ENCODE measurements at regions not wholly inside any gene's neighbourhood (a gene's known extent, or its start where the extent isn't known, plus 50 kb on each side); places are given as distances from the start of the nearest gene placed in this dataset.

DNA sequence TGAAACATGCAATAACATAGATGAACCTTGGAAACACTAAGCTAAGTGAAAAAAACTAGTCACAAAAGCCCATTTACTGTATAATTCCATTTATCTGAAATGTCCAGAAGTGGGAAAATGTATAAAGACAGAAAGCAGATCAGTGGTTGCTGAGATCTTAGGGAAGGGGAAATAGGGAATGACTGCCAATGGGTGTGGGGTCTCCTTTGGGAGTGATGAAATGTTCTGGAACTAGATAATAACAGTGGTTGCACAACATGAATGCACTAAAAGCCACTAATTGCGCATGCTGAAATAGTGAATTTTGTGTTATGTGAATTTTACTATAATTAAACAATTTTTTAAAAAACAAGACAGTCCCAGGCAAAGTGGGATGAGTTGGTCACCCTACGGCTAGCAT is 472.8 kb downstream of the CCDC171 start:
- no peak for DNase-seq

DNA sequence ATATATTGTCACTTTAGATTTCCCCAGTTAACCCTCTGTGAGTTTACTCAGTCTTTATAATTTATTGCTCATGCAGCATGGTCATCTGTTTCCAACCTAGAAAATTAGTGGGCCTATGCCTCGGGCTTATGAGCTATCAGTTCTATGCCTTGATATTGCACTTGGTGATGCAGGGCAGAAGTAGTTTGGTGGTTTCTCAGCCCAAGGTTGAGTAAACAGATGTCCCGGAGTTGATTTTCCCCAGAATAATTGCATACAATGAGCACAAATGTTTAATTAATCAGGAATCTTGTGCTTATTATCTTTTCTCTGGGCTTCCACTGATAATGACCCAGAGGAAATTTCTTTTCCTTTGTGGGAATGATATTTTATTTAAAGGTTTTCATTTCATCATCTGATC is 474.0 kb downstream of the CCDC171 start:
- DNase-seq, result no peak

DNA sequence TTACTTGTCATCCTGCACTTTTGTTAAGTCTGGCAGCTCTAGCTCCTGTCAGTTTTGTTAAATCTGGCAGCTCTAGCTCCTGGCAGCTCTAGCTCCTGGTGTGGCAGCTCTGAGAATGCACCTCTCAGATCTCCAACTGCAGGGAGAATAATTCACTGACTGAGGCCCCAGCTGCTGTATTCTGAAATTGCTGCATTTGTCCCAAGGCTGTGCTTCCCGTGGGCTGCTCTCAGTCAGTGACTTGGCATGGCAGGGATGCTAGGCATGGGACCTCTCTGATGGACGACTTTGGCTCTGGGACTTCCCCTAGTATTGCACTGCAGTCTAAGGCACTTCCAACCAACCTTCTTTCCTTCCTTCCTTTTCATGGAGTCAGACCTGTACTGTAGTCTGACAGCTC is 475.7 kb downstream of the CCDC171 start:
- no peak for DNase-seq

DNA sequence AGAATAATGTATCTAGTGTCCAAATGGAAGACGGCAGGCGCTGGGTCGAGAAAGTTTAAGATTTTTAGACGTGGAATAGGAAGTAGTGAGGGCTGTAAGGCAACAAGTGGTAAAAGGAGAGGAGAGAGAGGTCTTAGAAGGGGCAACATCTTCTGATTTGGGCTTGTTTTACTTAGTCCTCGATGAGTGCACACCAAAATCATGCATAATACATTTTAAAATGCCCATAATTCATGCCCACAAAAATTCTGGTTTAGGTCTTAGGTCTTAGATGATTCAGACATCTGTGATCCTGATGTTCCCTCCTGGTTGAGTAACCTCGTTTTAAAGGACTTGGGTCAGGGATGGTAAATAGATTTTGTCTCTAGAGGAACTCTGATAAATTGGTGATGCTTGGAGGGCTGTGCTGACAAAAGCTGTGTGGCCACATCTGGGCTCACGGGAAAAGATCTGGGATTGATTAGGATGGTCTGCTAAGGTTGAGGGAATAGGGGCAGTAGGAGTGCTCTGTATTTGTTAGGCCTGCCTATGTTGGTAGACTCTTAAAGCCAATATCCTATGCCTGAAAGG is 476.3 kb downstream of the CCDC171 start:
- no peak for DNase-seq

DNA sequence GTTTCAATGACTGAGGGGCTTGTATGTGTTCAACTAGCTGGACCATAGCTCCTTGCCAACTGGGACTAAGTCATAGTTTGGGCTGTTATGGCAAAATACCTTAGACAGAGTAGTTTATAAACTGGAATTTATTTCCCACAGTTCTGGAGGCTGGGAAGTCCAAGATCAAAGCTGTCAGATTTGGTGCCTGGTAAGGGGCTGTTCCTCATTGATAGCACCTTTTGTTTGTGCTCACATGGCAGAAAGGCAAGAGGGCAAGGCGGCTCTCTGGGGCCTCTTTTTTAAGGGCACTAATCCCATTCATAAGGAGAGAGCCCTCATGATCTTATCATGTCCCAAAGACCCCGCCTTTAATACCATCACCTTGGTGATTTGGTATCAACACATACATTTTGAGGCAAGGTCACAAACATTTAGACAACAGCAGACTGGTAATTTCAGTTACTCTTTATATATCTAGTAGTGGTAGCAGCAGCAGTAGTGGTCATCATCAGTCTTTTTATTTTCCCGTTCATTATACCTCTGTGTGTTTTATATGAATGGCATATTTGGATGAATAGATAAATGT is 477.0 kb downstream of the CCDC171 start:
- no peak for DNase-seq

DNA sequence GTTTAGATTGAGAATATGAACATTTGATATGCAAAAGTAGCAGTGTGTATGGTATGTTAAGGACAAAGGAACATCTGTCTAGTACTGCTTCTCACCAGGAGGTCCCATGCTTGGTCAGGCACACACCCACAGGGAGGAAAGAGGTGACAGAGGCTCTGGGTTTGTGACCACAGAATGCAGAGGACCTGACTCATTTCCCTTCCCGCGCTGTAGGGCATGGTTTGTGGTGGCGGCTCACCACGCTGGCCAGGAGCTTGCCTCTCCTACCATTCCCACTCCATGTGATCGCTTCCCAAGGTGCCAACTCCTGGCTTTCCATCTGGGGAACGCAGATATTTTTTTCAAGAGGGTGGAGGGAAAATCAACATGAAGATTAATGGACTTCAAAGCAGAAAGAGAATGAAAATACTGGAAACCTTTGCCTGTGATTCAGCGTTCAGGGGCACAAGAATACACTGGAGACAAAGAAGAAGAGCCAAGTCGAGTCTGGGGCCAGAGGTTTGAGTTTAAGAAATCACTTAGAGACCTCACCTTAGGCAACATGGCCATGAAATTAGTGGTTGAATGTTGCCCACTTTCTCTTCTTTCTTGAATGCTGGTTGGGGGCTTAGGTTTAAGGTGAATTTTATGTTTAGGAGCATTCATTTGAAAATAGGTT is 477.8 kb downstream of the CCDC171 start:
- DNase-seq, result no peak

DNA sequence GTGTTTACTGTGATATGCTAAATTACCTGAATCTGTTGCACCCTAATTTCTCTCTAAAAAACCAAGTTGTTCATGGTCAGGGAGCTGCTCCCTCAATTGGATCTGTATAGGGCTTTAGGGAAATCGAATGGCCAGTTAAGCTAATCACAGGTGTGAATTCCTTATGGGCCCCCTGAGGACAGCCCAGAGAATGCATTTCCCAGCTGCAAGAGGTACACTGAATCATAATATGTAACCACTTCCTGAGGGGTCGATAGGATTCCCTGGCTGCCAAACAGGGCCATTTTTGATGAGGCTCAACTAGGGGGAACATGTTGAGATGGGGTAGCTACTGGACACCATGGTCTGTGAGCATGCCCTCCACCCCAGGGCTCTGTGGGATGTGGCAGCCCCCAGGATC is 478.6 kb downstream of the CCDC171 start:
- DNase-seq, result no peak

DNA sequence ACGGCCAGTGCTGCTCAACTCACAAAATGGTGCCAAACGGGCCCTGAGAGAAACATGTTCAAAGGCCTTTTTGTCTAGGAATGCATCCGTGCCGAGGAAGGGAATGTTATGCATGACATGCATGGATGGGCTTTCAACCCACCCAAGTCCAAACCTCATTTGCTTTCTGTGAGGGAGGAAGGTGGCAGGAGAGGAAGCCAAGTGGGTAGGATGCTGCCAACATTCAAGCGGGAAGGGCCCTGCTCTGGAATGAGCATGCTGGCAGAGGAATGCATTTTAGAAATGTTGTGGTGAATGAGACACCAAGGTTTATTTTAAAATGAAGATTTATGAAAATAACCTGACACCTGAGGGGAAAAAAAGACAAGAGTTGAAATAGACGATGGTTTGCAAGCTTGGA is 479.1 kb downstream of the CCDC171 start:
- no peak for DNase-seq

DNA sequence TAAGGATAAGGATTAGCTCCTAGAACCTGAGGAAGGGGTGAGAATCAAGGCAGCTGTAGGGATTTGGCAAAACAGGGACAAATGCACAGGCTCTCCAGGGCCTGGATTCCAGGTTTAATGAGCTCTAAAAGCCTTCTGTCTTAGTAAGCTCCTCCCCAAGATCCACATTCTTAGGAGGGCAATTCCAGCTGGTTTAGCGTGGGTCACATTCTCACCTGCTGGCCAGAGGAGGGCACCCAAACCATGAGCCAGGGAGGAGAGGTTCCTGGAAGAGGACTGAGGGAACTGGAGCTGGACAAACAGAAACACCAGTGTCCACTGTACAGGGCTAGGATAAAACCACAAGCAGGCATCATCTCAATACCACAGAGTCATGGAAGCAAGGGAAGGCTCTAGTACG is 480.0 kb downstream of the CCDC171 start:
- no peak for DNase-seq

DNA sequence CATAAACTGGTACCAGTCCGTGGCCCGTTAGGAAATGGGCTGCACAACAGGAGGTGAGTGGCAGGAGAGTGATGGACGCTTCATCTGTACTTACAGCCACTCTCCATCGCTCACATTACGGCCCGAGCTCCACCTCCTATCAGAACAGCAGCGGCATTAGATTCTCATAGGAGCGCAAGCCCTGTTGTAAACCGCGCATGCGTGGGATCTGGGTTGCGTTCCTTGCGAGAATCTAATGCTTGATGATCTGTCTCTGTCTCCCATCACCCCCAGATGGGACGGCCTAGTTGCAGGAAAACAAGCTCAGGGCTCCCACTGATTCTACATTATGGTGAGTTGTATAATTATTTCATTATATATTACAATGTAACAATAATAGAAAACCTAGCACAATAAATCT is 480.4 kb downstream of the CCDC171 start:
- no peak for DNase-seq

DNA sequence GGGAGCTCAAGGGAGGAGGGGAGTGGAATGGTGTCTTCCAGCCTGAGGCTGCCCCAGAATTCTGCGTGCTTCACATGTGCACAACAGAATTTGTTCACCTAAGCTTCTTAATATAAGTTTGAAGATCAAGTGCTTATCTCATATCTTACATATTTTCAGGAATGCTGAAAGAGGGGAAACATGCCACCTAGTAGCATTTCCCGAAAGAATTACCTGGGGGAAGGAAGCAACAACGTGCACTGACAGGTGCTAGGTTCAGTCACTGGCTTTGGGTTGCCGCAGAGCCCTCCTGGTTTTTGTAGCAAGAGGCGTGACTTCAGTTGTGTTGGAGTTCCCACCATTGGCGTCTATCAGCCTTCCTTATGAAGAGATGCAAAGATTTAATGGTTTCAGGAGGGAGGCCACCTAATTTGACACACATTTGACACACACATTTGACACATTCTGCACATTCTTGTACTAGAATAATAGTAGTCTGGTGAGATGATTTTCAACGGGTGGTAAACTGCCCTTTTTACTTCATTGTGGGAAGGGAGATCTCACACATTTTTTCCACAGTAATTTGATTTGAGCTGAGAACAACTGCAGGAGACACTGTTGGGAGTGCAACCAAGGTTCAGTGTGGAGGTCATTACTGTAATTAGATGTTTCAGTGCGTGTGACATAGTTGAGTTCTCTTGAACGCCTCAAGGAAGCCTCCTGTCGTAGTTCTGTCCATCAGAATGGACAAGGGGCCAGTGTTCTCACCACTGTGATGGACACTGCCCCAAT is 481.3 kb downstream of the CCDC171 start:
- DNase-seq, result no peak

DNA sequence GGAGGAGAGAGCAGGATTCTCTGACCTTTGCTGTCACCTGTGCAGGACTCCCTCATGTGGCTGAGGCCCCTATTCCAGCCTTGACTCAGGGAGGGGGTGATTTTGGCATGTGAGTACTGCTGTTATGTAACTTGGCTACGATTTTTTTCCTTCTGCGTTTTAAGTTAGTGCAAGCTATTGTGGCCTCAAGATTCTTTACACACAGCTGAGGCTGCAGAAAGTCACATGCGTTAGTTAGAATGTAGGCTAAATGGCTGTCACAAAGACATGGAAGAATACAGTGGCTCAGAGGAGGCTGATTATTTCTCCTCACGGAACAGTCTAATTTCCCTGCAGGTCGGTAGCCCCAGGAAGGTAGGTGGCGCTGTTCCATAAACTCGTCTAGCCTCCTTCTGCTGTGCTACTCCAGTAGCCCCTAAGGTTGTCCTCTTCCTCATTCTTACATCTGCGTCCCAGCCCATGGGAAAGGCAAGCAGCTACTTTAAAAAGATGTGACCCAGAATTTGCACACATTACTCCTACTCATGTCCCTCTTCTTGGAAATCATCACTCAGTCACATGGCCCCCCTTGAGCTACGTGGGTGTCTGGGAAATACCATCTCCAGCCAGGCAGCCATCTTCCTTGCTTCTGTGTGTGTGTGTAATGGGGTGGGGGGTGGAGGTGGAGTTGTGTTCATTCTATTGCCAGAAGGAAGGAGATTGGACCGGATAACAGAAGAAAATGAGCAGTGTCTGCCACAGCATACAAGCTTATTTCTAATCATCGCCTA is 486.6 kb downstream of the CCDC171 start:
- DNase-seq, result no peak

DNA sequence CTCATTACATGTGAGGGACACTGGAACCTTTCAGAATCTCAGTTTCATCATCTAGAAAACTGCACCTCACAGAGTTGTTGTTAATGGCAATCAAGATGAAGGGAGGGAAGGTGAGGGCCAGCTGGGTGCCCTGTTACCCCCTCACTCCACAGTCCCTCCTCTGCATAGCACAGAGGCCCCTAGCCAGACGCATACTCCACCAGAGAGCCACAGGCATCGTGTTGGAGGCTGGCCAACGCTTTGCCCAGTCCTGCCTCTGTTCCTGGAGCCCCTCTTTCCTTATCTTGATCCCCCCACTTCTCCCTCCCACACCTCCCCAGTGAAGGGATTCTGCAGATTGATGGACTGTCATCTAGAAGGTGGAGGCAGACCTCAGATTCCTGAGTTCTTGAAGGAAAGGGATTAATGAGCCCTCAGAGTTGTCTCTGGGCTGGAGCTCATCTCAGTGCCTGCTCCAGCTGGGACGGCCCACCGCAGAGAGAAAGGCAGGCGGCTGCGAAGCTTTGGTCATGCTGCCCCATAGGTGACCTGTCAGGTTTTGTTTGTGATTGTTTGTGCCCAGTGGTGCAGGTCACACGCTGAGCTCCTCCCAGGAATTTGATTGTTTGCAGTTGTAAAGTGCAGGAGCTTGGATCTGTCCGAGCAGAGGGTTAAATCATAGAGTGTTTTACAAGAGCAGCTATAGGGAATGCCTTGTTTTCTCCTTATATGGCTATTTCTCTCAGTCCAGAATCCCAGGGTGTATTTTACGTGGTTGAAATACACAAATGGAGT is 487.3 kb downstream of the CCDC171 start:
- DNase-seq, result no peak

DNA sequence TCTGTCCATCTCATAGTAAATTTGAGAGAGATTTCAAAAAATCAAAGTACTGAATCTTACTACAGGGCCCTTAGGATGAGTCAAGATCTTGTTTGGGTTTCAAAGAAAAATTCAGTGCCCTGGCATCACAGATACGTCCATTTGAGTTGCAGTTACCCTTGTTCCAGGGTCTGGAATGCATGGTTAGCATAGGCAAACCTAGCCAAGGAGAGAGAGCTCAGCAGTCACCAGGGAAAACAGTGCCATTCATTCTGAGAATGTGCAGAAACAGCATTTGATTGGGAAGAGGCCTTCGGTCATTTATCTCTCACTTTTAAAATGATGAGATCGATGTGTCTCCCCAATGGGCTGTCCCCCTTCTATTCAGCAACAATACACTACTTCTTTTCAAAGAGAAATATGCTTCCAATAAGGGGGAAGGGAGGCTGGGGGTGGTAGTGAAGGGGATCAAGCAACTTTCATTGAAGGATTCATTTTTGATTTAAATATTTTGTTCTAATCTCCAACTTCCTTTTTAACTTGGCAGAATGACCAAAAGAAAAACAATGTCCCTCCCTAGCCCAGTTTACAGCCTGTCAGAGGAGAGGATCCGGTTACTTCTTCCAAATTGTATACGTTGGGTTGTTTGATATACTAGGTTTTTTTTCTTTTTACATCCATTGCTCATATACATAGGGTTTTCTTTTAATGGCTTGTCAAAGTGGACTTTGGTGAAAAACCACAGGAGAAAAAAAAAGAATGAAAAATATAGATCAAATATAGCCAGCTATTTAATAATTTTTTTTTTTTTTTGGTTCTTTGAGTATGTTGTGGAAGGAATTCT is 491.1 kb downstream of the CCDC171 start:
- DNase-seq, result no peak

DNA sequence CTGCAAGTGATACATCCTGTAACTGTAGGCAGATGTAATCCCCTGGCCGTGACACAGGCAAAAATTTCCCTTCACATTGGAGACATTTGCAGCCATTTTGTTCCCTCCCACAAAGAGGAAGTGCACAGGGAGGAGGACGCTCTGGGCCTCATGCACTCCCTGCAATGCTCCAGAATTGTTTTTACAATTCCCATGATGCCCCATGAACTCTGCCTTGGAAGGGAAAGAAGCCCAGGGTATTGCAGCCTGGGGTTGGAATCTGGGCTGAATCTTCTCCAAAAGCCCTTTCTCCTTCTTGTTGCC is 491.7 kb downstream of the CCDC171 start:
- DNase-seq, result no peak

DNA sequence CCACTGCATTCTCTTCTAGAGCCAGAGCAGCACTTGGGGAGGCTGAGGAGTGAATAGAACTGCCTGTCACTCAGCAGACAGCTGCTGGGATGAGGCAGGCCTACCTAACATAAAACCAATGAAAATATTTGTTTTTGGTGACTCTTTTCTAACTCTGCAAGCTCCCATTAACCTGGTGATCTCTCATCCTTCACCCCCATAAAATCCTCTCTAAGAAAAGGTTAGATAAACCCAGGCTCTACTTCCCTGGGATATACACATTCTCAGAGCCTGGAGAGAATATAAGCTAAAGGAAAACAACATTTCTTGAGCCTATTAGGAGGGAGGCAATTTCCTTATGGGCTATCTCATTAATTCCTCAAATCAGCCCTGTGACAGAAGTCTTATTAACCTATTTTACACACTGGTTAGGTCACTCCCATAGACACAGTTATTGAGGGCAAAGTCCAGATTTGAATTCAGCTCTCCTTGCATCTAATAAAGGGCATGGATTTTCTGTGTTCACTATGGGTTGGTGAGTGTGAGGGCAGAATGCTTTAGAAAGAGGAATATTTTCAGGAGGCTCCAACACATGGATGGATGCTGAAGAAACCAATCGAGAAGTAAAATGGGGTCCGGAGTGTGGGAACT is 492.9 kb downstream of the CCDC171 start:
- DNase-seq, result no peak

DNA sequence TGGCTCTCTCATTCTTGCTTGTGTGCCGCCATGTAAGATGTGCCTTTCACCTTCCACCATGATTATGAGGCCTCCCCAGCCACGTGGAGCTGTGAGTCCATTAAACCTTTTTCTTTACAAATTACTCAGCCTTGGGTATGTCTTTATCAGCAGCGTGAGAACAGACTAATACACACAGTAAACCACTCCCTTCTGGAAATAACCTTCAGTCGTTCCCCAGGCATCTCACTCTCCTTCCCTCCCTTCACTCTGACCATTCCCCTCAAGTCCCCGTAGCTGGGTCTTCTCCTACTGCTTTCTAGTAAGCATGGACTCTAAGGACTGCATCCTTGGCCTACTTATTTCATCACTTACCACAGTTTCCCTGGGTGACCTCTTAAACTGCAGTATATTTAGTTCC is 493.9 kb downstream of the CCDC171 start:
- DNase-seq, result no peak

DNA sequence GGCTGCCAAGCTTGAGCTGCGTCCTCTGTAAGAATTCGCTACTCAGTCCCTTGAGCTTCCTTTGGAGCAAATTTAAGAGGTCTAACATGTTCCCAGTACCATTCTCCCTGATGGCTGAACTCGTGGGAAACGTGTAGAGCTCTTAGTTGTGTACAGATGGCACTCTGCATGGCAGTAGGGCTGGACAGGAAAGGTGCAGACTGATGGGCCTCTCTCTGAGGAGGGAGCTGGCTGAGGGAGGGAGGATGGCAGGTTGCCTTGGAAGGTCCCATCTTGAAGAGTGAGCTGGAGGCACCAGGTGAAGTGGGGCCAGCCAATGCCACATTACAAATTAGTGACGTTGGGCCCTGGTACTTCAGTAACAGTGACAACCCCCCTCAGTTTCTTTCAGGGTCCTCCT is 495.3 kb downstream of the CCDC171 start:
- DNase-seq, result no peak

DNA sequence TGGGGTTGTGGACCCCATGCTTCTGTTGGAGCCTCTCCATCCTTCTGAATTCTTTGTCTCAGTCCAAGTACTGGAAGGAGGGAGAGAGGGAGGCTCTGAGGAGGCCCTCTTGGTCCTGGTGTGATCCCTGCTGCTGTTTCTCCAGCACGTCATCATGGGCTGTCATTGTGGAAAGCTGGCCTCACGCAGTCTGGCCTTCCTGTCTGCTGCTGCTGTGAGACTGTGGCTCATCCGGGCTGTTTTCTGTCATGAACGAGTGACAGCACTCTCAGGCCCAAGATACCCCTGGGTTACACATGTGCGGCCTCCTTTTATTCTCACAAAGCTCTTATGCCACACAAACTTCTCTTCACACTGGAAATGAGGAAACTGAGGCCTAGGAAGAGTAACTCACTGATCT is 499.3 kb downstream of the CCDC171 start:
- no peak for DNase-seq

DNA sequence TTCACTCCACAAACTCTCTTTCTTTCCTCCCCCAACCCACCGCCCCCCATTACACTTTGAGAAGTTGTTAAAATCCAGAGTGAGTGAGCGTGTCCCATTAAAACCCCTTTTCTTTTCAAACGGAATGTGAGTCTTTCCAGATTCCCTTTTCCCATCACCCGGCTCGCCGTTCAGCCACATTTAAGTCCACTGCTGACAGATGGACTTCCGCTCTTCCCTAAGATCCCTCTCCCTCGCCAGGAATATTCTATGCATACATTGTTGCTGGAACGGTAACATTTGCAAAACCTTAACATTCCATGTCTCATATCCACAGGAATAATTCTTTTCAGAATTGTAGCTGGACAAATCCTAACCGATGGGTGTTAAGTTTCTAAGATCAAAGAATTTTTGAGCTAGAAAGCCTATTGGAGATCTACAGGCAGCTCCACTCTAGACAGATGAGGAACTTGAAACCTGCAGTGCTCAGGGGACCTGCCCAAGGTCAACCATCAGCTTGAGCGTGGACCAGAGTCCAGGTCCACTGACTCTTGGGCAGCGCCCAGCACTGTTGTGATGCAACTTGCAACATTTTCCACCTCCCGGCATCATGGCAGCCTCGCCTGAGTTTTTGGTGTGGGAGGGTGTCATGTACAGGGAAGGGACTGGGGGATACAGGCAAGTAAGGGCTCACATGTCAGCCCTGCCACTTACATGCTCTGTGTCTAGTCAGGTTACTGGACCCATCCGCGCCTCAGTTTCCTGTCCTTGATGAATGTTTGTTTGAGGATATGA is 500.1 kb downstream of the CCDC171 start:
- DNase-seq, result no peak

DNA sequence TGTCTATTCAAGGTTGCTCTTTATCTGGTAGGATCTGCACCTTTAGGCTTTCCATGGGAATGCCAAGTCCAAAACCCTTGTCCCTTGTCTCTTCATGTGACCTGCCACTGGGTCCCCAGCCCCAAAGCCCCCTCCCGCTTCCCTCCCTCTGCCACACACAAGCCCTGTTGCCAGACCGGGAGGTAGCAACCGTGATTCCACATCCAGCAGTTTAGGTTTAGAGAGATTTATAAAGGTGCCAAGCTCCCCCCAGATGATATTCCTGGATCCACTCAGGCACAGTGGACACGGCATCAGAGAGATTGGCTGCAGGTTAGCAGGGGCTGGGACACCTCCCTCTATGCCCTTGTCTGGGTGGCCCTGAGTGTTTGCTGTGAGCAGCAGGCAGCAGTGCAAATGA is 504.7 kb downstream of the CCDC171 start:
- no peak for DNase-seq

Data from cerebellar nuclear complex (tissue), 1 donor.